ENCODE measurements at regions not wholly inside any gene's neighbourhood (a gene's known extent, or its start where the extent isn't known, plus 50 kb on each side); places are given as distances from the start of the nearest gene placed in this dataset.

GRCh38 chr12:34288963-34289345 is 266.7 kb downstream of the ALG10 start:
- Histone ChIP-seq H3K9ac (ENCODE audit: insufficient read depth, low read length) (no peak overlapping the region), H3K4me3 (replicated peaks in 1 of 4; ENCODE audit: control extremely low read depth in 1 of 4, insufficient read depth in 1 of 4, low read depth in 3 of 4, low read length in 4 of 4) (no peak overlapping the region), H3K9me3 (ENCODE audit: control insufficient read depth, insufficient read depth, low read depth, low read length) (no peaks in the 10 kb centered on the region)

GRCh38 chr12:34289431-34290380 is 267.4 kb downstream of the ALG10 start:
- no peaks in the 10 kb centered on the region for H3K9me3 ChIP-seq (ENCODE audit: control insufficient read depth, insufficient read depth, low read depth, low read length)
- H3K9ac ChIP-seq (ENCODE audit: insufficient read depth, low read length), result no peak overlapping the region
- H3K27ac ChIP-seq (ENCODE audit: insufficient read depth, low read length), result no peak overlapping the region

More at GRCh38 chr12:34288963-34289345, 266.7 kb downstream of the ALG10 start:
- Histone ChIP-seq H3K27ac (ENCODE audit: insufficient read depth, low read length) (no peak overlapping the region), H3K36me3 (ENCODE audit: control insufficient read depth, insufficient read depth, low read length) (no peaks in the 10 kb centered on the region), H4K20me1 (ENCODE audit: control insufficient read depth, extremely low read depth, insufficient read depth, low read length) (no peaks in the 10 kb centered on the region), H2AFZ (ENCODE audit: low read length) (no peak overlapping the region), H3K27me3 (ENCODE audit: control insufficient read depth, insufficient read depth, low read length) (no peaks in the 10 kb centered on the region), H3K4me1 (ENCODE audit: control insufficient read depth, extremely low read depth, insufficient read depth, low read length) (no peaks in the 10 kb centered on the region), H3K4me2 (ENCODE audit: extremely low read depth, insufficient read depth, low read length) (no peak overlapping the region), H3K79me2 (ENCODE audit: control insufficient read depth, insufficient read depth, low read length) (no peaks in the 10 kb centered on the region)
- TF ChIP-seq CTCF (conservative IDR thresholded peaks at IDR 0.05 in 1 of 2, IDR thresholded peaks at IDR 0.05 in 1 of 2; ENCODE audit: low read depth in 1 of 2, low read length in 2 of 2) (no peak), EZH2 (IDR thresholded peaks at IDR 0.05; ENCODE audit: low read length, missing control alignments) (no peak)
- DNase-seq (ENCODE audit: low read depth in 2 of 2), result no peak

More at GRCh38 chr12:34289431-34290380, 267.4 kb downstream of the ALG10 start:
- Histone ChIP-seq H3K27me3 (ENCODE audit: control insufficient read depth, insufficient read depth, low read length) (no peaks in the 10 kb centered on the region), H3K36me3 (ENCODE audit: control insufficient read depth, insufficient read depth, low read length) (no peaks in the 10 kb centered on the region), H4K20me1 (ENCODE audit: control insufficient read depth, extremely low read depth, insufficient read depth, low read length) (no peaks in the 10 kb centered on the region), H3K4me3 (replicated peaks in 1 of 4; ENCODE audit: control extremely low read depth in 1 of 4, insufficient read depth in 1 of 4, low read depth in 3 of 4, low read length in 4 of 4) (no peak overlapping the region), H2AFZ (ENCODE audit: low read length) (no peak overlapping the region), H3K79me2 (ENCODE audit: control insufficient read depth, insufficient read depth, low read length) (no peaks in the 10 kb centered on the region), H3K4me1 (ENCODE audit: control insufficient read depth, extremely low read depth, insufficient read depth, low read length) (no peaks in the 10 kb centered on the region), H3K4me2 (ENCODE audit: extremely low read depth, insufficient read depth, low read length) (no peak overlapping the region)
- no peak for TF ChIP-seq CTCF (conservative IDR thresholded peaks at IDR 0.05 in 1 of 2, IDR thresholded peaks at IDR 0.05 in 1 of 2; ENCODE audit: low read depth in 1 of 2, low read length in 2 of 2)
- TF ChIP-seq EZH2 (IDR thresholded peaks at IDR 0.05; ENCODE audit: low read length, missing control alignments), result no peak
- DNase-seq (ENCODE audit: low read depth in 2 of 2), result no peak

Measured in fibroblast of lung (primary cell).